H1 (cell line): ENCODE measurements at regions not wholly inside any gene's neighbourhood (a gene's known extent, or its start where the extent isn't known, plus 50 kb on each side); places are given as distances from the start of the nearest gene placed in this dataset.

Experiments used
- CTCF ChIA-PET: fragments of 300-600 bp; sonication (Branson Sonifier 250); formaldehyde crosslinking; loops from one replicate; lab custom pipeline; 2021; ENCODE audit not compliant: partially characterized antibody; lab: Charles Lee
- POLR2A ChIA-PET: fragments of 300-600 bp; sonication (Branson Sonifier 250); formaldehyde crosslinking; loops from one replicate; lab custom pipeline; 2021; ENCODE audit warnings: inconsistent platforms; ENCODE audit not compliant: partially characterized antibody; lab: Charles Lee
- DNase-seq, 2 experiments: peaks; one replicate each; pipeline versions ENCODE4 v3.0.0 to v3.0.0-alpha.2; 2010 to 2022; ENCODE audit warnings: low spot score in 2 of 2, low read depth in 1 of 2, mixed read lengths in 1 of 2
- FAIRE-seq: peaks from 2 replicates; lab custom pipeline; 2011; peaks lifted over from hg19 to GRCh38; lab: Jason Lieb, UNC
- H2AFZ ChIP-seq: 2 replicates; pipeline ENCODE4 v1.8.1; 2012; ENCODE audit warnings: low read length, inconsistent platforms
- H2AK5ac ChIP-seq: 2 replicates; pipeline ENCODE4 v1.6.1; 2013; ENCODE audit warnings: low read depth, low read length
- H2BK120ac ChIP-seq: replicated peaks from 2 replicates; pipeline ENCODE3; 2013; ENCODE audit warnings: low read depth, low read length, inconsistent platforms
- H2BK12ac ChIP-seq: 2 replicates; pipeline ENCODE4 v1.6.1; 2013; ENCODE audit warnings: low read depth, low read length
- H2BK15ac ChIP-seq: 2 replicates; pipeline ENCODE4 v1.6.1; 2013; ENCODE audit warnings: low read length
- H2BK20ac ChIP-seq: 2 replicates; pipeline ENCODE4 v1.6.1; 2013; ENCODE audit warnings: low read length
- H2BK5ac ChIP-seq: 2 replicates; pipeline ENCODE4 v1.6.1; 2013; ENCODE audit warnings: low read depth, low read length
- H3K14ac ChIP-seq: 2 replicates; pipeline ENCODE4 v1.6.1; 2013; ENCODE audit warnings: inconsistent platforms; ENCODE audit not compliant: insufficient read length
- H3K18ac ChIP-seq: 2 replicates; pipeline ENCODE4 v1.6.1; 2013; ENCODE audit warnings: low read length; ENCODE audit errors: extremely low read depth
- H3K23ac ChIP-seq: 2 replicates; pipeline ENCODE4 v1.6.1; 2013; ENCODE audit warnings: inconsistent platforms; ENCODE audit not compliant: insufficient read length
- H3K23me2 ChIP-seq: 2 replicates; pipeline ENCODE4 v1.6.1; 2013; ENCODE audit warnings: low read depth, low read length
- H3K27ac ChIP-seq: 2 replicates; pipeline ENCODE4 v1.6.1; 2011; ENCODE audit warnings: low read depth, low read length, inconsistent platforms
- H3K27me3 ChIP-seq, 4 experiments: replicated peaks in 1 of 4; 1 replicate in 1 of 4; 2 replicates in 3 of 4; pipeline versions ENCODE4 v1.6.1 to v1.8.1; 2011 to 2013; ENCODE audit warnings: low read length in 3 of 4, mild to moderate bottlenecking in 3 of 4, inconsistent platforms in 2 of 4, mixed read lengths in 2 of 4, moderate library complexity in 1 of 4; ENCODE audit not compliant: control insufficient read depth in 3 of 4, insufficient read depth in 3 of 4; ENCODE audit errors: extremely low read depth in 1 of 4
- H3K36me3 ChIP-seq, 4 experiments: 2 replicates each; pipeline versions ENCODE4 v1.6.1 to v1.8.1; 2011 to 2013; ENCODE audit warnings: mild to moderate bottlenecking in 4 of 4, low read length in 3 of 4, moderate library complexity in 2 of 4, control low read depth in 1 of 4, inconsistent platforms in 1 of 4; ENCODE audit not compliant: insufficient read depth in 4 of 4, control insufficient read depth in 2 of 4
- H3K4ac ChIP-seq: replicated peaks from 2 replicates; pipeline ENCODE3; 2013; ENCODE audit warnings: low read length, low read depth, mixed read lengths, inconsistent platforms; ENCODE audit not compliant: insufficient read length
- H3K4me1 ChIP-seq, 4 experiments: replicated peaks in 1 of 4; 1 replicate in 1 of 4; 2 replicates in 3 of 4; pipeline versions ENCODE4 v1.6.1 to v1.8.1; 2011 to 2013; ENCODE audit warnings: low read length in 3 of 4, inconsistent platforms in 2 of 4, mixed read lengths in 1 of 4; ENCODE audit not compliant: insufficient read depth in 4 of 4, control insufficient read depth in 3 of 4
- H3K4me2 ChIP-seq, 2 experiments: 2 replicates each; pipeline versions ENCODE4 v1.6.1 to v1.8.1; 2011 to 2013; ENCODE audit warnings: low read depth in 2 of 2, low read length in 2 of 2, control low read depth in 1 of 2, inconsistent platforms in 1 of 2, mild to moderate bottlenecking in 1 of 2; ENCODE audit not compliant: insufficient read depth in 1 of 2
- H3K4me3 ChIP-seq, 4 experiments: fragments of 200-600, 300-600 bp in 1 of 4; sonication (generic), shearing (Covaris generic), sonication (Bioruptor Twin) in 1 of 4; 2 replicates each; pipeline versions ENCODE4 v1.5.1 to v1.8.1; 2011 to 2016; ENCODE audit warnings: low read length in 4 of 4, low read depth in 3 of 4, control low read depth in 2 of 4, inconsistent platforms in 2 of 4, mild to moderate bottlenecking in 2 of 4, mixed read lengths in 1 of 4, moderate library complexity in 1 of 4; ENCODE audit not compliant: insufficient read depth in 2 of 4; ENCODE audit errors: extremely low read depth in 1 of 4
- H3K56ac ChIP-seq: replicated peaks from 2 replicates; pipeline ENCODE3; 2013; ENCODE audit warnings: low read depth, mild to moderate bottlenecking, mixed read lengths, low read length, inconsistent platforms; ENCODE audit not compliant: insufficient read length
- H3K79me1 ChIP-seq: 2 replicates; pipeline ENCODE4 v1.6.1; 2013; ENCODE audit warnings: low read depth, low read length, control low read depth
- H3K79me2 ChIP-seq, 2 experiments: 2 replicates each; pipeline versions ENCODE4 v1.6.1 to v1.8.1; 2012 to 2013; ENCODE audit warnings: low read length in 2 of 2, mild to moderate bottlenecking in 2 of 2, inconsistent platforms in 1 of 2; ENCODE audit not compliant: insufficient read depth in 2 of 2, control insufficient read depth in 1 of 2
- H3K9ac ChIP-seq, 4 experiments: replicated peaks in 1 of 4; 1 replicate in 1 of 4; 2 replicates in 3 of 4; pipeline versions ENCODE4 v1.6.1 to v1.8.1; 2011 to 2013; ENCODE audit warnings: low read depth in 3 of 4, low read length in 3 of 4, control low read depth in 2 of 4, mild to moderate bottlenecking in 2 of 4, moderate library complexity in 2 of 4, inconsistent platforms in 1 of 4; ENCODE audit errors: extremely low read depth in 1 of 4
- H3K9me3 ChIP-seq, 2 experiments: 2 replicates each; pipeline versions ENCODE4 v1.6.1 to v1.8.1; 2012 to 2013; ENCODE audit warnings: mild to moderate bottlenecking in 2 of 2, moderate library complexity in 2 of 2, control low read depth in 1 of 2, inconsistent platforms in 1 of 2, low read depth in 1 of 2, low read length in 1 of 2, mixed read lengths in 1 of 2; ENCODE audit not compliant: insufficient read depth in 2 of 2
- H4K20me1 ChIP-seq, 2 experiments: replicated peaks in 1 of 2; 2 replicates each; pipeline versions ENCODE3 to v1.8.1; 2011 to 2013; ENCODE audit warnings: inconsistent platforms in 2 of 2, low read length in 2 of 2, mild to moderate bottlenecking in 1 of 2; ENCODE audit not compliant: insufficient read depth in 2 of 2, control insufficient read depth in 1 of 2
- H4K5ac ChIP-seq: 2 replicates; pipeline ENCODE4 v1.6.1; 2013; ENCODE audit warnings: low read length, low read depth, mixed read lengths, inconsistent platforms; ENCODE audit not compliant: insufficient read length
- H4K8ac ChIP-seq: 2 replicates; pipeline ENCODE4 v1.8.0; 2013; ENCODE audit warnings: mild to moderate bottlenecking, moderate library complexity, low read length, inconsistent platforms; ENCODE audit not compliant: insufficient read depth; ENCODE audit errors: extremely low read depth
- H4K91ac ChIP-seq: replicated peaks from 2 replicates; pipeline ENCODE3; 2013; ENCODE audit warnings: low read length, mixed read lengths, inconsistent platforms; ENCODE audit not compliant: insufficient read length
- CBX8 ChIP-seq: fragments of 300-800, 300-1000 bp; sonication (generic); IDR thresholded peaks from 2 replicates; pipeline ENCODE4 v1.7.1; 2016; ENCODE audit warnings: low read depth, low read length, borderline replicate concordance
- CHD2 ChIP-seq: IDR thresholded peaks from 2 replicates; pipeline ENCODE4 v1.6.1; 2012; ENCODE audit warnings: low read length, improper control_type of control experiment
- EZH2 ChIP-seq: fragments of 200-600 bp; sonication (generic); IDR thresholded peaks from 2 replicates; pipeline ENCODE4 v1.7.1; 2012; ENCODE audit warnings: low read depth, mild to moderate bottlenecking, moderate library complexity, low read length, inconsistent platforms; ENCODE audit not compliant: severe bottlenecking
- FOSL1 ChIP-seq: IDR thresholded peaks from 2 replicates; pipeline ENCODE4 v1.6.1; 2011; ENCODE audit warnings: mild to moderate bottlenecking, low read depth, low read length, moderate library complexity; ENCODE audit not compliant: insufficient read depth
- GABPA ChIP-seq: IDR thresholded peaks from 2 replicates; pipeline ENCODE4 v1.6.1; 2011; ENCODE audit warnings: mild to moderate bottlenecking, low read length, moderate library complexity, borderline replicate concordance; ENCODE audit not compliant: insufficient read depth
- GTF2F1 ChIP-seq: IDR thresholded peaks from 2 replicates; pipeline ENCODE4 v1.6.1; 2012; ENCODE audit warnings: low read depth, low read length, improper control_type of control experiment, borderline replicate concordance
- HDAC2 ChIP-seq, 2 experiments: fragments of 300-600 bp in 1 of 2; sonication (generic) in 1 of 2; IDR thresholded peaks; 2 replicates each; pipeline ENCODE4 v1.6.1; 2011 to 2012; ENCODE audit warnings: low read depth in 2 of 2, low read length in 2 of 2, mild to moderate bottlenecking in 2 of 2, moderate library complexity in 2 of 2, borderline replicate concordance in 1 of 2, inconsistent platforms in 1 of 2
- PHF8 ChIP-seq: fragments of 200-600 bp; sonication (generic); conservative IDR thresholded peaks from 2 replicates; pipeline ENCODE4 v1.7.1; 2012; ENCODE audit warnings: low read depth, mild to moderate bottlenecking, inconsistent platforms, low read length, moderate library complexity
- RBBP5 ChIP-seq: IDR thresholded peaks from 2 replicates; pipeline ENCODE4 v1.7.1; 2012; ENCODE audit warnings: low read depth, mild to moderate bottlenecking, inconsistent platforms, low read length, moderate library complexity, borderline replicate concordance
- SAP30 ChIP-seq: fragments of 300-600 bp; sonication (generic); IDR thresholded peaks from 2 replicates; pipeline ENCODE4 v1.7.1; 2012; ENCODE audit warnings: low read length, moderate library complexity, mild to moderate bottlenecking, inconsistent platforms; ENCODE audit not compliant: insufficient read depth, insufficient replicate concordance
- SIN3A ChIP-seq, 2 experiments: IDR thresholded peaks in 1 of 2; conservative IDR thresholded peaks in 1 of 2; 2 replicates each; pipeline ENCODE4 v1.6.1; 2011 to 2012; ENCODE audit warnings: low read length in 2 of 2, improper control_type of control experiment in 1 of 2, low read depth in 1 of 2, mild to moderate bottlenecking in 1 of 2
- SIRT6 ChIP-seq: IDR thresholded peaks from one replicate; pipeline ENCODE4 v1.7.1; 2012; ENCODE audit warnings: low read length, inconsistent platforms
- SP1 ChIP-seq: IDR thresholded peaks from 2 replicates; pipeline ENCODE4 v1.6.1; 2011; ENCODE audit warnings: low read depth, low read length
- TAF1 ChIP-seq: IDR thresholded peaks from 2 replicates; pipeline ENCODE4 v1.6.1; 2011; ENCODE audit warnings: mild to moderate bottlenecking, low read depth, low read length
- WGBS, 2 experiments: shearing (Covaris generic) in 1 of 2; methylation state at CpG; one replicate each; pipeline versions ENCODE4 v1.1.6 to v1.1.7; 2013 to 2015; ENCODE audit warnings: low lambda C conversion rate in 2 of 2, mixed read lengths in 2 of 2, inconsistent platforms in 1 of 2, low coverage in 1 of 2, missing lambda C conversion rate in 1 of 2; ENCODE audit not compliant: insufficient replicate concordance in 2 of 2, insufficient coverage in 1 of 2, insufficient read length in 1 of 2; ENCODE audit errors: extremely low coverage in 1 of 2, missing lambda C conversion rate in 1 of 2; 5-methylcytosine and 5-hydroxymethylcytosine counted together

- Histone ChIP-seq H2AFZ (no peak overlapping the region), H4K20me1 (no peaks in the 10 kb centered on the region), H3K23ac (no peak overlapping the region), H3K23me2 (peaks cover 2% of the 10 kb centered on the region), H3K14ac (no peak overlapping the region), H3K27ac (no peak overlapping the region), H4K8ac (no peak overlapping the region), H2BK120ac (no peak overlapping the region), H3K79me1 (no peaks in the 10 kb centered on the region), H2BK15ac (no peak overlapping the region), H3K9ac (no peak overlapping the region), H3K56ac (no peak overlapping the region), H3K4me3 (no peak overlapping the region), H2BK5ac (no peak overlapping the region), H4K5ac (no peak overlapping the region), H3K36me3 (no peaks in the 10 kb centered on the region), H3K18ac (no peak overlapping the region), H3K27me3 (no peaks in the 10 kb centered on the region), H3K9me3 (no peaks in the 10 kb centered on the region), H2BK20ac (no peak overlapping the region), H4K91ac (no peak overlapping the region), H3K4ac (no peak overlapping the region), H3K79me2 (no peaks in the 10 kb centered on the region), H2BK12ac (no peak overlapping the region), H2AK5ac (no peak overlapping the region), H3K4me2 (no peak overlapping the region), H3K4me1 (peaks cover 0 to 5% (median 1%) of the 10 kb centered on the region in 4 experiments; a peak in 3 of 7 replicates)
- WGBS, 2 experiments: 88% methylated on average over 1 of the region's 1 CpG; no CpG with 5 or more reads in 1 of the 2 experiments
- no peak for DNase-seq
- POLR2A ChIA-PET: no interaction called here
- TF ChIP-seq SAP30 (no peak), EZH2 (no peak), GTF2F1 (no peak), RBBP5 (no peak), GABPA (no peak), TAF1 (no peak), HDAC2 (IDR thresholded peaks at IDR 0.05; ENCODE audit: borderline replicate concordance in 1 of 2, low read depth in 2 of 2, low read length in 2 of 2) (no peak), CBX8 (no peak), SP1 (no peak), CHD2 (no peak), SIRT6 (no peak), PHF8 (no peak), SIN3A (conservative IDR thresholded peaks at IDR 0.05 in 1 of 2, IDR thresholded peaks at IDR 0.05 in 1 of 2; ENCODE audit: low read depth in 1 of 2, low read length in 2 of 2) (no peak), FOSL1 (no peak)
- CTCF ChIA-PET: interaction anchor here (0.5 to 1.5 kb wide), 2 partner anchors 44 to 148 kb away, joined by 3 to 4 read pairs; no protein-coding TSS in a partner anchor
- FAIRE-seq: no peak
Observed at GRCh38 chr11:13878077-13878476, 84.4 kb upstream of the SPON1 start.
